ENCODE measurements at regions not wholly inside any gene's neighbourhood (a gene's known extent, or its start where the extent isn't known, plus 50 kb on each side); places are given as distances from the start of the nearest gene placed in this dataset.
"Not testable (repeated sequence)": the region's sequence is repeated elsewhere in the genome, so short reads cannot be mapped to it uniquely, and the experiment has no call there.

- no peak for DNase-seq (ENCODE audit: low spot score)
Measured at GRCh38 chr13:40042991-40043390, 387.5 kb downstream of the COG6 start.

DNA sequence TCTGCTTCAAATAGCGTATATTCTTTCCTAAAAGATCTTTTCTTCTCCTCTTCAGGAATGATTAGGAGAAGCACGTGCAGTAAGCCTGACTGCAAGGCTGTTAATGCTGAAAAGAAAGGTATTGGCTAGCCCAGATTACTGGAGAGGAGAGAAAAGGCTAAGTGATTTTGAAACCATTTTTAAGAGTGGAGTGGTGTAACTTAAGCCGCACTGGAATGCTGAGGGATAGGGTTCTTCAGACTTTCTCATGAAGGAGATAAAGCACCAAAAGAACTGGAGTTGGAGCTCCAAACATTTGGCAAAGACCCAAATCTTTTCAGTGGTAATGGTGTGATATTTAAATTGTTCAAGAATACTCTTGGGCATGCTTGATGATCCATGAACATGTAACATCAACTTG lies 388.3 kb downstream of the COG6 start:
- no peak for DNase-seq (ENCODE audit: low spot score)

- DNase-seq (ENCODE audit: low spot score) = no peak
Measured at GRCh38 chr13:40047322-40047771, 391.9 kb downstream of the COG6 start.

DNA sequence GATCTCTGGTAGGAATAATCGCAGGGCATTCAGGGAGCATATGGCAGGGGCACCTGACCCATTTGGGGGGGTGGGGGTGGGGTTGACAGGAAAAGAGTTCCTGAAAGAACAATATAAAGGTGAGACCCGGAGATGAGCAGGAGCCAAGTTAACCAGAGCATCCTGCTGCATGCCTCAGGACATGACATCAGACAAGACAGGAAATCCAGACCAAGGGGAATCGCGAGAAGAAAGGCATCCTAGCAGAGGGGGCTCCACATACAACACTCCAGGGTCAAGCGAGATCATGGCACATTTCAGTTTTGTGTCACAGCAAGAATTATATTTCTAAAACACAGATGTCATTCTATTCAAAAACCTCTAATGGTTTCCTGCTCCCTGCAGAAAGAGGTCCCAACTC lies 393.1 kb downstream of the COG6 start:
- DNase-seq (ENCODE audit: low spot score) = no peak

DNA sequence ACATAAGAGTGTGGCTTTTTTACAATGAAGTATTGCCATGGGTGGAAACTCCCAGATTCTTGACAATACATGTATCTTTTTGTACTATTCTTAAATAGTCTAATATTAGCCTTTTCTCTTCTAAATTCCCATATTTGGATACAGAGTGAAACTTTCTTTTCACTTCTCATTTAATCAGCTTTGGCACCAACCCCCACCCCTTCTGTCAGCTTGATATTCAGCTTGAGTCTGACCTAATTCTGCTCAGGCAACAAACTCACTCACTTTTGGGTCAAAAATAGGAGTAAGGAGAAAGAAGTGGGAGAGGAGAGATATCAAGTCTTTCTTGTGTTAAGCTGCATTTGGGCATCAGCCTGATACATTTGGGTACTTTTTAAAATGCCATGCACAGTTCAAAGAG lies 397.5 kb downstream of the COG6 start:
- DNase-seq (ENCODE audit: low spot score) = no peak

- DNase-seq (ENCODE audit: low spot score) = no peak
Measured at GRCh38 chr13:40053401-40053800, 397.9 kb downstream of the COG6 start.

GRCh38 chr13:40054422-40054821 lies 399.0 kb downstream of the COG6 start:
- DNase-seq (ENCODE audit: low spot score) = not testable (repeated sequence)

DNA sequence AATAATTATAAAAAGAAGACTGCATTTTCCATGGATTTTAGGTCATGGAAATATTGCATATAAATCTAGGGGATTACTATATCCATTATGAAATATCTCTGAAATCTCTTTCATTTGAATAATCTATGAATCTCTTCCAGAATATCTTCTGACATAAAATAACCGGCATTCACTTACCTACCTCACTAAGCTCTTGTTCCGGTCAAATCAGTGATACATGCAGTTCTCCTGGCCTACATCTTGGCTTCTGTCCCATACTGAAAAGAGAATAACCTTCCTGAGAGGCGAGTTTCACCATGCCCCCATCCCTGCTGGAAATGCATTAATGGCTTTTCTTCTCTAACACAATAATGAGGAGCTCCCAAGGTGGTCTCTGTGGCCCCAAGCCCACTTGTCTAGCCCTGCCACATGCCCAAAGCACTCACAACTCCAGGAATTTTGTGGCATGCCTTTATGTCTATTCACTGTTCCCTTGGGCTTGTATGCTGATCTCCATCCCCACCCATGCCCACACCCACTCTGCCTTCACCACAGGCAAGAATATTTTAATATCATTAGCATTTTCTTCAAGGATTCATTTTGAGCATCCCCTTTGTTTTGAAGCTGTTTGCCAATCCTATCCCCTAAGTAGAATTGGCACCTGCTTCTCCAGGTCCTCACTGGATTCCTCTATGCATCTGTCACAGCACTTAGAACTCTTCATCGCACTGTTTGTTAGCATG lies 401.6 kb downstream of the COG6 start:
- no peak for DNase-seq (ENCODE audit: low spot score)

DNA sequence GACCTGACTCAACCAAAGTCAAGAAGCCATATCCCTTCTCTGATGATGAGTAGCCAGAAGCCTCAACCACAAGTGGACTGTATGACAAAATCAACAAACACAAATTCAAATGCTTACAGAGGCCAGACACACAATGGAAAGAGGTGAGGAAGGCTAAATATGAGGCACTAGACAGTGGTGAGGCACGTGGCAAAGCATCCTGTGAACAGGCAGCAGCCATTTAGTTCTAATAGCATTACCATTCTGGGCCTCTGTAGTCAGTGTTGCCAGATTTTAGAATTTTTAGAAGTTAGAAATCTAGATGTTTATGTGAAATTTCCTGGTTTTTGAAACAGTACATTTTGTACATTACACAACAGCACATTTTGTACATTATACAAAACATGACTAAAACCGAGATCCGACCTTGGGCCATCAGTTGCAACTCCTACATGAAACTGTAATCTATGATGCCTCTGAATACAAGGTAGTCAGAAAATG lies 403.3 kb downstream of the COG6 start:
- DNase-seq (ENCODE audit: low spot score) = no peak

DNA sequence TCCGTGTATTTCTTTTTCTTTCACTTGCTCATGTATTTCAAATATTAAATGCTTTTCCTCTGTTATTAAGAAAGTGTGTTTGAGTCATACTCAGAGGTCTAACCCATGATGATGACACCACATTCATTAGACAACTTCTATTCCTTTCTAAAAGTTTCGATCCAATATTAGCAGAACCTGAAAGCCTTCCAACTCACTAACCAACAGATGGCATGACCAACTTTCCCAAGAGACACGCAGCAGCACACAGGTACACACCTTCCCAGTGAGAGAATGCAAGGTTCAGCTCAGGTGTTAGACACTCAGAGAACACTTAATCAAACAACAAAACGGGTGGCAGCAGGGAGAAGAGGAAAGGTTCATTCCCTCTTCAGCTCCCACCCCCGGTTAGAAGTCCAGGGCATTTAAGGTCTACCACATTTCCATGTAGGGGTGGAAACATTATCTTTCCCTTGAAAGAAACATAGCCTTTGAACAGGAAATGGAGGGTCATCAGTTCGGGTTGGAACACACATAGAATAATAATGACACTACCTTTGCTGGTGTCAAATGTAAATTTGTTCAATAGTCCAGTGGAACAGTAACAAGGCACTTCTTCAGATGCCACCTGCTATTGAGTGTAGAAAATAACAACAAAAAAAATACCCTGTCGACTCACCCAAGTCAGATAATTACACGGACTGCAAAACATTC lies 404.2 kb downstream of the COG6 start:
- no peak for DNase-seq (ENCODE audit: low spot score)

GRCh38 chr13:40060296-40061007 lies 405.0 kb downstream of the COG6 start:
- DNase-seq (ENCODE audit: low spot score) = no peak

GRCh38 chr13:40061466-40062450 lies 406.3 kb downstream of the COG6 start:
- DNase-seq (ENCODE audit: low spot score) = no peak

- no peak for DNase-seq (ENCODE audit: low spot score)
Measured at GRCh38 chr13:40063278-40063698, 407.8 kb downstream of the COG6 start.

DNA sequence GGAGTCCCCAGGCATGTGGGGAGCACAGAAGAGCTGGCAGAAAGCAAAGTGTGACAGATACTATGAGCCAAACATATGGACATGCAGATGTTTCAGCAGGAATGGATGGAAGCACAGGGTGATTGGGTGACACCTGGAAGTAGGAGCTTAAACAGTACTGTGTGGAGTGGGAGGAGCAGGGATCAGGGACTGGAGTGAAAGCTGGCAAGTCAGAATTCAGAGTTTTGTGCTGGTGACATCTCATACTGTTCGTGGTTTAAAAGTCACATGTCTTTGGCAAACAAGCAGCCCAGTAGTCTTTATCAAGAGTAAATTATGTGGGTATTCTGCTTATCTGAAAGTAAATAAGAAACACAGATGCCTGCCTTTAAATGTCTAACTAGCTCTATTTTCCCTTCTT lies 408.2 kb downstream of the COG6 start:
- DNase-seq (ENCODE audit: low spot score) = no peak

DNA sequence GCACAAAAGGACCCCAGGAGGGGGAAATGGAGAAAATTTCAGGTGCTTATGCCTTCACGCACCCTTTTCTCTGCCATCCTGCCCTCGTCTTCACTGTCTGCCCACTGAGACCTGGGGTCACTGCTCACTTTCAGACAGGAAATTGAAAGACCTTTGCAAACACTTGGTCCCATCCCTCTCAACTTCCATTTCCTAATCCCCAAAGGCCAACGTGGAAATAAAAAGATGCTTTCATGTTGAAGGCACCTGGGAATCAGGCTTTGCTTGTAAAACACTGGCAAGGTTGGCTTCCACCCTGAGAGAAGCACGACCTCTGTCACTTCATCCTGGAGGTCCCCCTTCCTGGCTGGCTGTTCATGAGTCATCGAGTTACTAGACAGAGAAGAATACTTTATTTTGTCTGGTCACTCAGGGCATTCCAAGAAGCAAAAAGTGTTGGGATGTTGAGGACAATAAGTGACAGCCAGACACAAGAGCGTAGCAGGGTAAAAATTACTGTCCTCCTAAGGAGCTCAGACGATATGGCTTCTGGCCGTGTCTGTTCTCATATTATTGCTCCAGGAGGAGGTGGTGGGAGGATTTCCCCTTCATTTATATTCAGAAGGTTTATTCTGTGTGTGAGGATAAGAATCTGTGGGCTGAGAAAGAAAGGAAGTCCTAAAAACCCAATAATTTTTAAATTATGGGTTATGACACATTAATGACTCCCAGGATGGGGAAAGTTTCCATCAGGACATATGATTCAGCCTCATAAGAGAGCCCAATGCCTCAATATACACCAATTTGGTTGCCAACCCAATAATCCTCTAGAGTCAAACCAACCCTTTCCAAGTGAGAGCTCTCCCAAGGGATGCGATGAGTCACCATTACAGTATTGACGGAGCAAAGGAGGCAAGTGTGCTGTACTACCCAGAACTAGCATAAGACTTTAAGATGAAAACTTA lies 409.0 kb downstream of the COG6 start:
- DNase-seq (ENCODE audit: low spot score) = no peak

GRCh38 chr13:40069173-40070044 lies 413.9 kb downstream of the COG6 start:
- DNase-seq (ENCODE audit: low spot score) = peak; percentile 69

DNA sequence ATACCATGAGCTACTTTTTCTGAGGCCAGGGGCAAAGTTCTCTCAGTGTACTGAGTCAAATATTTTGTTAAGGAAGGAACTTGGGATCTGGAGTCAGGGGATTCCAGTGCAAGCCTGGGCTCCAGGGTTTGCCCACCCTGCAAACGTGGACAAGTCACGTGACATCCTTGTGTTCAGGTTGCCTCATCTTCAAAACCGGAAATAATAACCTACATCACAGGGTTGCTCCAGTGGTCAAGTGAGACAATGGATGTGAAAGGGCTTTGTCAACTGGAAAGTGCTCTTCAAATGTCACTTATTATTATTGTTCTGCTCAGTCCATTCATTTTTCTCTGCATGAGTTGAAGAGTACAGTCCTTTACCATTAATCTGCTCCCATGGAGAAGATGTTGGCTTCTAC lies 414.9 kb downstream of the COG6 start:
- no peak for DNase-seq (ENCODE audit: low spot score)

DNA sequence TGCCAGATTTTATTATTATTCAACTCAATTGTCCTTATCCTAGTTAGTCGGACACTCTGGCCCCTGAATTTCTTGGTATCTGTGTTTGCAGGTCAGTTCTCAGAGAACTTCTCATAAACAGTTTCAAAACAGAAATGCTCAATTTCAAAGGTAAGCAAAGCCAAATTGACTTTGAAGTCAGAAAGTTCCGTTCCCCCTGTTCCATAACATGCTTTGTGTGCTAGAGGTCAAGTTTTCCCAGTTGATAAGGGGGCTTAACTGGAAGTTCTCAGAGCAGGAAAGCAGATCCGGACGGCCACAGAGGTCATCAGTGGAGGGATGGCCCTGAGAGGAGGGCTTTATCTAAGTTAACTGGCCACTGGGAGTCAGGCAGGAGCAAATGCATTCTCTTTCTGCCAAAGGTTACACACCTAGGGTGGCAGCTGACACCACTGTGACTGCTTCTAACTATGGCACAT lies 417.2 kb downstream of the COG6 start:
- no peak for DNase-seq (ENCODE audit: low spot score)

- DNase-seq (ENCODE audit: low spot score) = no peak
Measured at GRCh38 chr13:40074338-40074737, 418.9 kb downstream of the COG6 start.
